GM18861 (cell line): ENCODE measurements at regions not wholly inside any gene's neighbourhood (a gene's known extent, or its start where the extent isn't known, plus 50 kb on each side); places are given as distances from the start of the nearest gene placed in this dataset.

Experiments used
- ATAC-seq: cut with Tn5 transposase; IDR thresholded peaks from one replicate; pipeline ENCODE4 v1.9.1; 2021; ENCODE audit not compliant: unreplicated experiment

- ATAC-seq = no peak
These were observed 252.1 kb upstream of the NAV3 start for GRCh38 chr12:77578466-77579220.

- no peak for ATAC-seq
These were observed 252.9 kb upstream of the NAV3 start for GRCh38 chr12:77577791-77578190.

GRCh38 chr12:77575376-77575919 is 255.2 kb upstream of the NAV3 start:
- ATAC-seq = no peak

- no peak for ATAC-seq
These were observed 258.3 kb upstream of the NAV3 start for GRCh38 chr12:77572371-77572770.

- no peak for ATAC-seq
These were observed 258.9 kb upstream of the NAV3 start for GRCh38 chr12:77571768-77572167.

GRCh38 chr12:77571127-77571526 is 259.6 kb upstream of the NAV3 start:
- ATAC-seq = no peak

- no peak for ATAC-seq
These were observed 260.8 kb upstream of the NAV3 start for GRCh38 chr12:77569876-77570275.

GRCh38 chr12:77560714-77561113 is 270.0 kb upstream of the NAV3 start:
- no peak for ATAC-seq

- no peak for ATAC-seq
These were observed 271.2 kb upstream of the NAV3 start for GRCh38 chr12:77559400-77560074.

- ATAC-seq = no peak
These were observed 275.6 kb upstream of the NAV3 start for GRCh38 chr12:77555074-77555473.

- peak; percentile 100 for ATAC-seq
These were observed 276.6 kb upstream of the NAV3 start for GRCh38 chr12:77553976-77554619.

GRCh38 chr12:77549383-77550128 is 281.1 kb upstream of the NAV3 start:
- no peak for ATAC-seq

GRCh38 chr12:77548797-77549196 is 281.9 kb upstream of the NAV3 start:
- ATAC-seq = no peak

GRCh38 chr12:77540097-77540496 is 290.6 kb upstream of the NAV3 start:
- peak; percentile 46 for ATAC-seq

- ATAC-seq = no peak
These were observed 293.0 kb upstream of the NAV3 start for GRCh38 chr12:77537663-77538062.

- no peak for ATAC-seq
These were observed 295.0 kb upstream of the NAV3 start for GRCh38 chr12:77535734-77536133.

GRCh38 chr12:77531912-77532311 is 298.8 kb upstream of the NAV3 start:
- no peak for ATAC-seq

- ATAC-seq = no peak
These were observed 308.4 kb upstream of the NAV3 start for GRCh38 chr12:77522247-77522646.

GRCh38 chr12:77521508-77522115 is 309.1 kb upstream of the NAV3 start:
- ATAC-seq = no peak

- no peak for ATAC-seq
These were observed 316.2 kb upstream of the NAV3 start for GRCh38 chr12:77514511-77514910.

GRCh38 chr12:77510985-77511384 is 319.7 kb upstream of the NAV3 start:
- no peak for ATAC-seq
